Endothelial cell of umbilical vein (primary cell): ENCODE measurements at regions not wholly inside any gene's neighbourhood (a gene's known extent, or its start where the extent isn't known, plus 50 kb on each side); places are given as distances from the start of the nearest gene placed in this dataset.

ENCODE experiments used
- BruUV-seq: library from RNA; stranded (reverse); fragments of 400-500 nt; replicated peaks from 2 replicates; lab custom pipeline; 2021; lab: Mats Ljungman, UMichigan
- CTCF ChIA-PET: fragments of 300-600, 350-600 bp; sonication (Branson Sonifier 250); formaldehyde crosslinking; loops from one replicate; lab custom pipeline; 2021; ENCODE audit warnings: antibody characterized with exemption, inconsistent platforms; lab: Charles Lee
- POLR2A ChIA-PET: fragments of 300-600, 350-600 bp; sonication (Branson Sonifier 250); formaldehyde crosslinking; loops from one replicate; lab custom pipeline; 2021; ENCODE audit warnings: antibody characterized with exemption, inconsistent platforms; lab: Charles Lee
- DNase-seq: peaks from one replicate; pipeline ENCODE4 v3.0.0-alpha.2; 2011; ENCODE audit warnings: low read depth, low spot score
- FAIRE-seq: peaks from 2 replicates; lab custom pipeline; 2011; peaks lifted over from hg19 to GRCh38; lab: Jason Lieb, UNC
- H2AFZ ChIP-seq: 2 replicates; pipeline ENCODE4 v1.6.0; 2012; ENCODE audit warnings: low read depth, low read length, control low read depth, inconsistent platforms
- H3K27ac ChIP-seq: 2 replicates; pipeline ENCODE4 v1.5.1; 2011; ENCODE audit warnings: low read depth, mild to moderate bottlenecking, control low read depth, low read length, moderate library complexity; ENCODE audit not compliant: insufficient read depth
- H3K27me3 ChIP-seq, 2 experiments: 2 replicates each; pipeline versions ENCODE4 v1.6.0 to v1.6.1; 2011; ENCODE audit warnings: low read length in 2 of 2, mixed read lengths in 1 of 2; ENCODE audit not compliant: control insufficient read depth in 2 of 2, insufficient read depth in 2 of 2
- H3K36me3 ChIP-seq, 2 experiments: 2 replicates in 1 of 2; 3 replicates in 1 of 2; pipeline ENCODE4 v1.5.1; 2011; ENCODE audit warnings: low read length in 2 of 2, mild to moderate bottlenecking in 1 of 2, moderate library complexity in 1 of 2; ENCODE audit not compliant: control insufficient read depth in 2 of 2, insufficient read depth in 2 of 2; ENCODE audit errors: extremely low read depth in 1 of 2
- H3K4me1 ChIP-seq: 3 replicates; pipeline ENCODE4 v1.5.1; 2011; ENCODE audit warnings: mild to moderate bottlenecking, low read length; ENCODE audit not compliant: control insufficient read depth, insufficient read depth; ENCODE audit errors: extremely low read depth
- H3K4me2 ChIP-seq: 2 replicates; pipeline ENCODE4 v1.6.1; 2011; ENCODE audit warnings: low read length, control low read depth, mixed read lengths; ENCODE audit not compliant: insufficient read depth
- H3K4me3 ChIP-seq, 3 experiments: fragments of 200-600 bp in 1 of 3; sonication (generic), shearing (Covaris generic) in 1 of 3; replicated peaks in 1 of 3; 2 replicates each; pipeline ENCODE4 v1.5.1; 2011 to 2016; ENCODE audit warnings: control low read depth in 3 of 3, low read length in 3 of 3, mild to moderate bottlenecking in 2 of 3, inconsistent platforms in 1 of 3, low read depth in 1 of 3, moderate library complexity in 1 of 3; ENCODE audit not compliant: insufficient read depth in 1 of 3
- H3K79me2 ChIP-seq: 2 replicates; pipeline ENCODE4 v1.6.0; 2012; ENCODE audit warnings: low read length, inconsistent platforms; ENCODE audit not compliant: control insufficient read depth, insufficient read depth
- H3K9ac ChIP-seq: replicated peaks from 2 replicates; pipeline ENCODE3; 2011; ENCODE audit warnings: low read length, control low read depth; ENCODE audit not compliant: insufficient read depth; ENCODE audit errors: extremely low read depth
- H3K9me1 ChIP-seq: replicated peaks from 3 replicates; pipeline ENCODE4 v1.6.0; 2011; ENCODE audit warnings: mild to moderate bottlenecking, low read length; ENCODE audit not compliant: control insufficient read depth, insufficient read depth; ENCODE audit errors: extremely low read depth
- H3K9me3 ChIP-seq: replicated peaks from 2 replicates; pipeline ENCODE4 v1.5.1; 2012; ENCODE audit warnings: low read length, inconsistent platforms; ENCODE audit not compliant: control insufficient read depth, insufficient read depth
- H4K20me1 ChIP-seq: replicated peaks from 2 replicates; pipeline ENCODE3; 2011; ENCODE audit warnings: mild to moderate bottlenecking, low read length; ENCODE audit not compliant: control insufficient read depth, insufficient read depth; ENCODE audit errors: extremely low read depth
- CTCF ChIP-seq, 2 donors: IDR thresholded peaks; 1 replicate in 1 of 2; 2 replicates in 1 of 2; pipeline ENCODE4 v1.5.1; 2011; ENCODE audit warnings: low read length in 2 of 2, mild to moderate bottlenecking in 2 of 2, moderate library complexity in 2 of 2, control low read depth in 1 of 2, inconsistent platforms in 1 of 2, low read depth in 1 of 2; ENCODE audit not compliant: insufficient read depth in 1 of 2; ENCODE audit errors: extremely low read depth in 1 of 2
- EZH2 ChIP-seq: IDR thresholded peaks from 2 replicates; pipeline ENCODE4 v1.6.1; 2012; ENCODE audit warnings: borderline replicate concordance, low read depth, mild to moderate bottlenecking, moderate library complexity, low read length, inconsistent platforms; ENCODE audit not compliant: severe bottlenecking
- FOS ChIP-seq: IDR thresholded peaks from 2 replicates; pipeline ENCODE4 v1.6.1; 2011; ENCODE audit warnings: mild to moderate bottlenecking, low read length, moderate library complexity, borderline replicate concordance; ENCODE audit not compliant: insufficient read depth
- GATA2 ChIP-seq: IDR thresholded peaks from 2 replicates; pipeline ENCODE4 v1.7.0; 2011; ENCODE audit warnings: low read depth, mild to moderate bottlenecking, moderate library complexity, mixed read lengths, low read length; ENCODE audit not compliant: insufficient read length, insufficient read depth
- JUN ChIP-seq: IDR thresholded peaks from 2 replicates; pipeline ENCODE4 v1.6.1; 2011; ENCODE audit warnings: borderline replicate concordance, low read depth; ENCODE audit not compliant: insufficient read length, insufficient read depth
- MYC ChIP-seq: IDR thresholded peaks from one replicate; pipeline ENCODE4 v1.6.1; 2011; ENCODE audit warnings: mild to moderate bottlenecking, low read depth, low read length
- POLR2A ChIP-seq: IDR thresholded peaks from 2 replicates; pipeline ENCODE4 v1.6.1; 2012; ENCODE audit warnings: low read depth, mild to moderate bottlenecking, control low read depth, low read length
- POLR2AphosphoS5 ChIP-seq: IDR thresholded peaks from 2 replicates; pipeline ENCODE4 v1.6.1; 2012; ENCODE audit warnings: low read depth, mild to moderate bottlenecking, control low read depth, low read length, moderate library complexity; ENCODE audit not compliant: insufficient read depth
- dilution Hi-C: fragments of 300-500 bp; cut with MboI; formaldehyde crosslinking; loops from one replicate; pipeline ENCODE4 v1.15.0; 2019; ENCODE audit warnings: low sequenced_read_pairs; ENCODE audit not compliant: extremely low pct_ligation_motif_present
- intact Hi-C: fragments of 100-400 bp; cut with micrococcal nuclease; formaldehyde crosslinking; loops from one replicate; pipeline ENCODE4 v1.10.0; 2022
- TF ChIP-seq, protein P1 (sequence below): IDR thresholded peaks from 2 replicates; pipeline ENCODE4 v1.6.1; 2011; ENCODE audit not compliant: insufficient read depth, insufficient read length

DNA sequence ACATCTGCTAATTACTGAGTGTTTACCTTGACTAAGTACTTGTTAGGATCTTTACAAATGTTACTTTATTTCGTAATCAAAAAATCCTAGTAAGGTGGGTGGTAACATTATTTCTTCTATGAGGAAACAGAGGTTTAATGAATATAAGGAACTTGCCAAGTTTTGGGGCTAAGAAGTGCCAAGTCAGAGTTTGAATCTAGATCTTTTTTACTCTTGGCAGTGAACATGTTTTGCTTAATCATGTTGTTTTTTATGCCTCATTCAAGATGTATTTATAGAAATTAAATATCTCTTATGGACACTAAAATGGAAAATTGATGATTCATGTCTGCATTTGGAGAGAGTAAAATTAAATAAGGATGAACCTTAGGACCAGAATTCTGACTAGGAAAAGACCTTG is 393.7 kb downstream of the UTRN start:
- H3K79me2 ChIP-seq: peaks cover 9% of the 10 kb centered on the region
- H3K9me3 ChIP-seq: no peaks in the 10 kb centered on the region
- ChIA-PET CTCF (interaction anchor here (0.8 kb wide), 1 partner anchor 10 kb away, joined by 3 read pairs; no protein-coding TSS in a partner anchor), POLR2A (no interaction called here)
- intact Hi-C loops (no loop called here), dilution Hi-C loops (no loop called here)
- H3K4me2 ChIP-seq: no peak overlapping the region
- no peaks in the 10 kb centered on the region for H3K9me1 ChIP-seq
- H3K4me3 ChIP-seq: no peak overlapping the region
- FAIRE-seq (no peak), DNase-seq (peak; percentile 69)
- H3K9ac ChIP-seq: no peak overlapping the region
- H3K4me1 ChIP-seq: no peaks in the 10 kb centered on the region
- TF ChIP-seq EZH2 (no peak), POLR2AphosphoS5 (no peak), MYC (no peak), JUN (no peak), GATA2 (no peak), FOS (no peak), CTCF (IDR thresholded peaks at IDR 0.05; ENCODE audit: extremely low read depth in 1 of 2, insufficient read depth in 1 of 2, low read depth in 1 of 2, low read length in 2 of 2) (no peak), POLR2A (no peak)
- TF ChIP-seq, protein P1, sequence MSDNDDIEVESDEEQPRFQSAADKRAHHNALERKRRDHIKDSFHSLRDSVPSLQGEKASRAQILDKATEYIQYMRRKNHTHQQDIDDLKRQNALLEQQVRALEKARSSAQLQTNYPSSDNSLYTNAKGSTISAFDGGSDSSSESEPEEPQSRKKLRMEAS: no peak
- H3K27ac ChIP-seq: no peak overlapping the region
- no peaks in the 10 kb centered on the region for H4K20me1 ChIP-seq
- peaks cover 3 to 4% of the 10 kb centered on the region in 2 experiments for H3K36me3 ChIP-seq
- H2AFZ ChIP-seq: no peak overlapping the region
- no TSS peak for BruUV-seq
- no peaks in the 10 kb centered on the region for H3K27me3 ChIP-seq
